Parathyroid adenoma (tissue), 2 donors: ENCODE measurements at regions not wholly inside any gene's neighbourhood (a gene's known extent, or its start where the extent isn't known, plus 50 kb on each side); places are given as distances from the start of the nearest gene placed in this dataset.

Experiments used
- H2AFZ ChIP-seq: fragments of 300-600 bp; sonication (generic); one replicate; pipeline ENCODE4 v1.7.0; 2017; ENCODE audit warnings: antibody characterized with exemption, mild to moderate bottlenecking
- H3K27ac ChIP-seq: fragments of 300-600 bp; sonication (generic); one replicate; pipeline ENCODE4 v1.7.0; 2017
- H3K27me3 ChIP-seq: fragments of 300-600 bp; sonication (generic); one replicate; pipeline ENCODE4 v1.7.0; 2017; ENCODE audit warnings: low read length; ENCODE audit not compliant: control insufficient read depth, insufficient read depth
- H3K36me3 ChIP-seq: fragments of 300-600 bp; sonication (generic); one replicate; pipeline ENCODE4 v1.7.0; 2017; ENCODE audit warnings: low read length; ENCODE audit not compliant: control insufficient read depth, insufficient read depth
- H3K4me1 ChIP-seq: fragments of 300-600 bp; sonication (generic); one replicate; pipeline ENCODE4 v1.7.0; 2017; ENCODE audit warnings: control low read depth
- H3K4me2 ChIP-seq: fragments of 300-600 bp; sonication (generic); one replicate; pipeline ENCODE4 v1.7.0; 2017; ENCODE audit warnings: low read length
- H3K4me3 ChIP-seq: fragments of 300-600 bp; sonication (generic); one replicate; pipeline ENCODE4 v1.7.0; 2017; ENCODE audit warnings: low read depth, low read length
- H3K79me2 ChIP-seq: fragments of 300-600 bp; sonication (generic); one replicate; pipeline ENCODE4 v1.7.0; 2017; ENCODE audit warnings: control low read depth
- H3K9ac ChIP-seq: fragments of 300-600 bp; sonication (generic); one replicate; pipeline ENCODE4 v1.7.0; 2017; ENCODE audit warnings: mild to moderate bottlenecking
- H3K9me3 ChIP-seq: fragments of 300-600 bp; sonication (generic); one replicate; pipeline ENCODE4 v1.7.0; 2017; ENCODE audit warnings: low read length; ENCODE audit not compliant: control insufficient read depth
- TF ChIP-seq, protein P1 (sequence below): fragments of 300-600 bp; sonication (generic); IDR thresholded peaks from one replicate; pipeline ENCODE4 v1.7.0; 2017; ENCODE audit warnings: antibody characterized with exemption, mild to moderate bottlenecking
- donor health status: primary hyperparathyroidism.

DNA sequence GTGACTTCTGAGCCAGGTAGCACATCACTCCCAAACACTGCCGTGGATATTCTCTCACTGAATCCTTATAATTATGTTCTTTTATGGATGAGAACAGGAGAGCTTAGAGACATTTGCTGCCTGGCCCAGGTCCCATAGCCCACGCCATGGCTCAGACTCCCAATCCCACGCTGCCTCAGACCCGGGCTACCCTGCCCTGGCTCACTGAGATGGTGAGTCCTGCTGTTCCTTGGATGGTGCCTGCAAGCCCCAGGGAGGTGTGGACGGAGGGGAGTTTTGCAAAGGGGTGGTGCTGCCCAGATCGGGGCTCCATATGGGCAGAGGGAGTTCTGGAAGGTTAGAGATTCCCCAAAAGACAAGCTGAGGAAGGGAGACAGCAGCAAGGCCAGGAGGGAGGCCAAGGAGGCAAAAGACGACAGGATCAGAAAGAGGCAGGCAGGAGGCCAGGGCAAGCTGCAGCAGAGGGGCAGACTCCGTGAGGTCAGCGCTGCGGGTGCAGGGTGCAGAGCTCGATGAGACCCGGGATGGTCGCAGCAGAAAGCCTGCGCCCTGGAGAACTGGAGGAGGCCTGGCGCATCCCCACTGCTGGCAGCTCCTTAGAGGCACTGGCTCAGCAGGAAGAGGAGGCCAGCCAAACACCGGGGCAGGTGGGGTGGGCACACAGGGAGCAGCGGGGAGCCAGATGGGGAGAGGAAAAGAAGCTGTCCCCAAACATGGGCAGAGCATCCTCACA, 95.7 kb upstream of the ALDH1A3 start:
- no peak overlapping the region for H3K27ac ChIP-seq
- no peaks in the 10 kb centered on the region for H3K79me2 ChIP-seq
- no peaks in the 10 kb centered on the region for H3K36me3 ChIP-seq
- H3K4me3 ChIP-seq, result no peak overlapping the region
- no peaks in the 10 kb centered on the region for H3K9me3 ChIP-seq
- no peak overlapping the region for H2AFZ ChIP-seq
- H3K4me2 ChIP-seq, result no peak overlapping the region
- H3K27me3 ChIP-seq, result no peaks in the 10 kb centered on the region
- H3K9ac ChIP-seq, result no peak overlapping the region
- TF ChIP-seq, protein P1, sequence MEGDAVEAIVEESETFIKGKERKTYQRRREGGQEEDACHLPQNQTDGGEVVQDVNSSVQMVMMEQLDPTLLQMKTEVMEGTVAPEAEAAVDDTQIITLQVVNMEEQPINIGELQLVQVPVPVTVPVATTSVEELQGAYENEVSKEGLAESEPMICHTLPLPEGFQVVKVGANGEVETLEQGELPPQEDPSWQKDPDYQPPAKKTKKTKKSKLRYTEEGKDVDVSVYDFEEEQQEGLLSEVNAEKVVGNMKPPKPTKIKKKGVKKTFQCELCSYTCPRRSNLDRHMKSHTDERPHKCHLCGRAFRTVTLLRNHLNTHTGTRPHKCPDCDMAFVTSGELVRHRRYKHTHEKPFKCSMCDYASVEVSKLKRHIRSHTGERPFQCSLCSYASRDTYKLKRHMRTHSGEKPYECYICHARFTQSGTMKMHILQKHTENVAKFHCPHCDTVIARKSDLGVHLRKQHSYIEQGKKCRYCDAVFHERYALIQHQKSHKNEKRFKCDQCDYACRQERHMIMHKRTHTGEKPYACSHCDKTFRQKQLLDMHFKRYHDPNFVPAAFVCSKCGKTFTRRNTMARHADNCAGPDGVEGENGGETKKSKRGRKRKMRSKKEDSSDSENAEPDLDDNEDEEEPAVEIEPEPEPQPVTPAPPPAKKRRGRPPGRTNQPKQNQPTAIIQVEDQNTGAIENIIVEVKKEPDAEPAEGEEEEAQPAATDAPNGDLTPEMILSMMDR, result no peak
- no peaks in the 10 kb centered on the region for H3K4me1 ChIP-seq

GRCh38 chr15:100784493-100785180, 95.0 kb upstream of the ALDH1A3 start:
- no peaks in the 10 kb centered on the region for H3K36me3 ChIP-seq
- H3K4me3 ChIP-seq, result no peak overlapping the region
- TF ChIP-seq, protein P1, result no peak
- H3K9ac ChIP-seq, result no peak overlapping the region
- no peak overlapping the region for H3K27ac ChIP-seq
- H3K4me1 ChIP-seq, result no peaks in the 10 kb centered on the region
- no peak overlapping the region for H2AFZ ChIP-seq
- H3K4me2 ChIP-seq, result no peak overlapping the region
- no peaks in the 10 kb centered on the region for H3K79me2 ChIP-seq
- no peaks in the 10 kb centered on the region for H3K9me3 ChIP-seq
- no peaks in the 10 kb centered on the region for H3K27me3 ChIP-seq

DNA sequence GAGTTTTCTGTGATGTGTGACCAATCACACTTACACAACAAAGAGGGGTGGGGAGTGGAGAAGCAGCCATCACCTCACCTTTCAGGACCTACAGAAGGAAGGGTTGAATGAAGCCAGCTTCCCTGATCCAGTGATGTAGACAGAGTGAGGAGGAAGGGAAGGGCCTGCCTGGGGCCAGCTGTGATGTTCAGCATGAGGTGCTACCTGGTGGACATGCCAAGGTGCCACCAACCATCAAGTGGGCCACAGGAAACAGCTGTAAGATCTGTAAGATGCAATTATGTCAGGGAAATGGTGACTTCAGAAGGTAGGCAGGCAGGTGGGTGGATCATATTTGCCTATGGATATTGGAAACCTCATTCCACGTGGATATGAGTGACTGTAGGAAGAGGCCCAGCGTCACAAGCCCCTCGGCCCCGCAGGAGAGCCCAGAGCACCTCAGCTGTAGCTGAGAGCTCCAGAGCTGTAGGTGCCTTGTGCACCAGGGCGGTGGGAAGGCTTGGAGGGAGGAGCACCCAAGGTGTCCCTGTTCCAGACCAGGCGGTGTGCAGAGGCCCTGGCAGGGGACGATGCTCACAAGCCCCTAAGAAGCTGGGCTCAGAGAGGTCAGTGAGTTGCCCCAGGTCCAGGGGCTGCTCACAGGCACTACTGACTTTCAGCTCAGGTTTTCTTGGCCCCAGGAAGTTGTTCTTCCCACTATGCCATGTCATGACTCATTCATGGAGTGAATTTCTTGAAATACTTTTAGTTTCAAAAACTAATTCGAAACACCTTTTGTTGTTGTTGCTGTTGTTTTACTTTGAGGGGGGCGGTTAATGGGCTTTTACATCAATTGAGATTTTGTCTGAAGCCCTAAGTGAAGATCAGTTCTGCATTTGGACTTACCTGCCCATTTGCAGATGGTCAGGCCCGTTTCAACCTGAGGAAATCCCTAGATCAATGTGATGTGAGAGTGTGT, 94.2 kb upstream of the ALDH1A3 start:
- no peak overlapping the region for H3K4me2 ChIP-seq
- H3K4me3 ChIP-seq, result no peak overlapping the region
- H3K9me3 ChIP-seq, result no peaks in the 10 kb centered on the region
- H3K79me2 ChIP-seq, result no peaks in the 10 kb centered on the region
- no peaks in the 10 kb centered on the region for H3K27me3 ChIP-seq
- no peak overlapping the region for H2AFZ ChIP-seq
- H3K9ac ChIP-seq, result no peak overlapping the region
- H3K4me1 ChIP-seq, result no peaks in the 10 kb centered on the region
- TF ChIP-seq, protein P1, result no peak
- no peak overlapping the region for H3K27ac ChIP-seq
- H3K36me3 ChIP-seq, result no peaks in the 10 kb centered on the region

GRCh38 chr15:100786139-100786531, 93.5 kb upstream of the ALDH1A3 start:
- no peaks in the 10 kb centered on the region for H3K27me3 ChIP-seq
- H3K36me3 ChIP-seq, result no peaks in the 10 kb centered on the region
- H3K4me1 ChIP-seq, result no peaks in the 10 kb centered on the region
- H3K4me2 ChIP-seq, result no peak overlapping the region
- no peak overlapping the region for H3K4me3 ChIP-seq
- H2AFZ ChIP-seq, result no peak overlapping the region
- no peaks in the 10 kb centered on the region for H3K79me2 ChIP-seq
- H3K27ac ChIP-seq, result no peak overlapping the region
- TF ChIP-seq, protein P1, result no peak
- no peak overlapping the region for H3K9ac ChIP-seq
- no peaks in the 10 kb centered on the region for H3K9me3 ChIP-seq
